Stimulated activated CD8-positive, alpha-beta memory T cell treated with anti-CD3 and anti-CD28 coated beads, Interleukin-4, amount 100 ng/mL, for 24 hours (primary cell): ENCODE measurements at regions not wholly inside any gene's neighbourhood (a gene's known extent, or its start where the extent isn't known, plus 50 kb on each side); places are given as distances from the start of the nearest gene placed in this dataset.
"Not testable (repeated sequence)": the region's sequence is repeated elsewhere in the genome, so short reads cannot be mapped to it uniquely, and the experiment has no call there.

Experiments
- DNase-seq: peaks from one replicate; pipeline ENCODE4 v3.0.0-alpha.2; 2020; ENCODE audit warnings: low read depth

DNA sequence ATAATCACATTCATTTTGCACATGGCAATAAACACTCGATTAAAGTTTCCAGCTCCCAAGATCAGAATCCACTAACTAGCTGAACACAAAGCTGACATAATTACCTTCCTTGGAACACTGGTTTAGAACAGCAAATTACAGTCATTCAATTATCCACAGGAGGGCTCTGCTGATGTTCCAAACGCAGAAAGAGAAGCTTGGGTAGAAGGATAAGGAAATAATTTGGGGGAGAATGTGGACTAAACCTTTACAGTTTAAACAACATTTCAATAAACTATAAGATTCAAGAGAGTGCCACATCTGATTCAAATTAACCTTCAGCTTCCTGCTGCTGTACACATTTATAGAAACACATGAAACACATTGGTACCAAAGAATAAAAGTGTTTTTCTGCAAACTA lies 67.8 kb upstream of the ARL4C start:
- no peak for DNase-seq

DNA sequence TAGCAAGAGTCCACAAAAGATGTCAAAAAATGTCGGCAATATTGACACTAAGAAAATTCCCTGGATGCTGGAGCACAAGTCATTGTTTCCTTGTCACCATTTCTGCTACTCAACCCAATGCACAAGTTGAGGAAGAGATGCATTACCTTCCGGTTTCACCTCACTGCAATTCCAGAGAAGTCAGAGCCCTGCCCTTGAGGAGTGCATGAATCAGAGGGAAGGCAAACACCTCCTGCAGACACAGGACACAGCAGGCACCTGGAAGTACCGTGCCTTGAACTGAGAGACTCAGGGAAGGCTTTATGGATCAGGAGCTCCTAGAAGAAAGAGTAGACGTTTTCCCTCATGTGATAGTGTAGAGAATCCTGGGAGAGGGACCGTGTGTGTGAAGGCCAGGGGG lies 62.7 kb upstream of the ARL4C start:
- no peak for DNase-seq

DNA sequence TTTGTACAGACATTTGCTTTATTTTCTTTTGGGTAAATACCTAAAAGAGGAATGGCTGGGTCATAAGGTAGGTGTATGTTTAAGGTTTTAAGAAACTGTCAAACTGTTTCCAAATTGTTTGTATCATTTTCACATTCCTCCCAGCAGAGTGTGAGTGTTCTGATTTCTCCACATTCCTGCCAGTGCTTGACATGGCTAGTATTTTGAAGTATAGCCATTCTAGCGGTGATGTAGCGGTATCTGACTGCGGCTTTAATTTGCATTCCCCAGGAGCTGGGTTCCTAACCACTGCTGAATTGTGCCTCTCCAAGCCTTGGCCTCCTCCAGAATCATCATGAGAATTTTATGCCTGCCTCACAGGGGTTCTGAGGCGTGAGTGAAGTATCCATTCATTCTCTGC lies 61.8 kb upstream of the ARL4C start:
- DNase-seq: no peak

DNA sequence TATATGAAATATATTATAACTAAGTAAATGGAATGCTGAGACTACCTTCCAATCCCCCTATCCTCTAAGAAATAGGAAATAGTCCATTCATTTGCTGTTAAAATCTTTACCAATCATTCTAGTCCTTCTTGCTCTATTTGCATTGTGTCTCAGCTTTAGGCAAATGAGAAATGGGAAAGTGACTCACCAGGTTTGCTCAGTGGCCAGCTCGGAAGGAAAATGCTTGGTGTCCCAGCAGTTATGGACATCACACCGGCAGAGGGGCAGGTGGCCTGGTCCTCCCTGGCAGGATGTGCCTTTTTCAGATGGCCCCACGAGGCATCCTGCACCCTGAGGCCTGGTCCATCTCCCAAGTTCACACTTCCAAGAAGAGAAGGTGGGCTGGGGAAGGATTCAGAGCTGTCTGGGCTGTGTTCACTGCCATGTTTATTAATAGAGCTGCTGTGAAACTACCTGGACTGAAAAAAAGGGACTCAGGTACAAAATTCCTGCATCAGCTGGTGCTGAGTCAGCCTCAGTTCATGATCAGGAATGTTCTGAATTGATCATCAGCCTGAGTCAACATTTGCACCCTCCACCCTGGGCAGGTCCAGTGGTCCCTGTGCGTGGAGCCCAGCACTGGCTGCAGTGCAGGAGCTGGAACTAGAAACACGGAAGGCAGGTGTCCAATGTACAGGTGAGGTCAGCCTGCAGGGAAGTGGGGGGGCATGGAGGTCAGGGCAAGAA lies 60.1 kb upstream of the ARL4C start:
- DNase-seq: no peak

DNA sequence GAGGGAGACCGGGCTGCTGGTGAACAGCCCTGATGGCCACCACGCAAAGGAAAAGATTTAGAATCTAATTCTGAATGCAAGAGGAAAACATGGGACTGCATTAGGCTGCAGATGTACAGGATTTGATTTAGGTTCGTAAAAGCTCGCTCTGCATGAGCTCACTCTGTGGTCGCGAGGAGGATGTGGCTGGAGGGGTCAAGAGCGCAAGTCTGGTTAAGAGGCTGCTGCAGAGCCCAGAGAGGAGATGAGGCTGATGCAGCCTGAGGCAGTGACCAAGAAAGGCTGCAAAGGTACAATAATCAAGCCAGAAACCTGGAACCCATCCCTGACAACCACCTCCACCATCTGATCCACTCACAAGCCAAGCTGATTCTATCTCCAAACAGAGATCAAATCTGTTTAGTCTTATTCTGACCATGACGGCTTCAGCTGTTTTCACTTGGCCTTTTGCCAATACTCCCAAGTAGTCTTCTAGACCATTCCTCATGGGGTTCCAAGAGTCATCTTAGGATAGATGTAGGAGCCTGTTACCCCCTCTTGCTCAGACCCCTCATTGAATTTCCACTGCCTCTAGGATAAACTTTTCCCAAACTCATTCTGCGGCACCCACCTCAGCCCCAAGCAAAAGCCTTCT lies 58.9 kb upstream of the ARL4C start:
- no peak for DNase-seq

DNA sequence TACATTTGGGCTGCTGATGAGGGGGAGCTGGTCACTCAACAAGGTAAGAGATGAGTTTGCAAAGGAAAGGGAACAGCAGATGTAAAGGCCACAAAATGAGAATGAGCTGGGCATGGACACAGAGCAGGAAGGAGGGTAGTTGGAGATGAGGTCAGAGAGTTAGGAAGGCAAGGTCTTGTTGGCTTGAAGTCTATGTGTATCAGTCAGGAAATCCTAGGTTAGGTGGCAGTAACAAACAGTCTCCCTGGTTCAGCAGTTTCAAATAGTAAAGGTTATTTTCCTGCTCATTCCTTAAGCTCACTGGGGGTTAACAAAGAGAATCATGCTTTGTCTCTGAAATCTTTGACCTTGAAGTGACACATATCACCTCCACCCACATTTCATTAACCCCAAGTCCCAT lies 58.3 kb upstream of the ARL4C start:
- no peak for DNase-seq

DNA sequence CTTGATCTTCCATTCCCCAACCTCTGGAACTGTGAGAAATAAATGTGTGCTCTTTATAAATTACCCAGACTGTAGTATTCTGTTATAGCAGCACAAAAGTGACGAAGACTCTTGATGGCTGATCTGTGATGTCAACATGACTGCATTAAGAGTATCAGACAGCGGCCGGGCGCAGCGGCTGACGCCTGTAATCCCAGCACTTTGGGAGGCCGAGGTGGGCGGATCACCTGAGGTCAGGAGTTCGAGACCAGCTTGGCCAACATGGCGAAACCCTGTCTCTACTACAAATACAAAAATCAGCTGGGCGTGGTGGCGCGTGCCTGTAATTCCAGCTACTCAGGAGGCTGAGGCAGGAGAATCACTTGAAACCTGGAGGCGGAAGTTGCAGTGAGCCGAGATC lies 56.3 kb upstream of the ARL4C start:
- DNase-seq: not testable (repeated sequence)

DNA sequence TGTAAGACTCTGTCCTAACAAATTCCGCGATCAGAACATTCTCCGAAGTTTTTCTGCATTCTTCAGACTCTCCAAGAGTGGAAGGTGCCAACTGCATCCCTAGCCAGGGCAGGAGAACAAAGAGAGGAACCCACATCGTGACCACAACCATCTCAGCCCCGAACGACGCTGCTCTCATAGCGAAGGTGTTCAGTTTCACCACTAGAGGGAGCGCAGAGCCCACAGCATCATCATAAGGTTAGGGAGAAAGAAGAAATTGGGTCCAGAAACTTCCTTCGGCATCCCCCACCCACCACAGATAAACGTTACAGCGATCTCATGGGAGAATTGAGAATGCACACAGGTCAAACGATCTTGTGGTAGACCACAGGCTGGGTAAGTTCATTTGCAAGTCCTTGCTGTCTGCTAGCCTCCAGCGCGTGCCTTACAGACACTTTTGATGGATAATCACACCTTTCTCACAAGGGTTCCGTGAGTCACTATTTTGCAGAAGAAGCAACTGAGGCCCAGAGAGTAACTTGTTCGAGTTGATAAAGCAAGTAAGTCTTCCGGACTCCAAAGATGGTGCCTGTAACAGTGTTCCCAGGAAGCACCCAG lies 53.7 kb upstream of the ARL4C start:
- peak; percentile 20 for DNase-seq

DNA sequence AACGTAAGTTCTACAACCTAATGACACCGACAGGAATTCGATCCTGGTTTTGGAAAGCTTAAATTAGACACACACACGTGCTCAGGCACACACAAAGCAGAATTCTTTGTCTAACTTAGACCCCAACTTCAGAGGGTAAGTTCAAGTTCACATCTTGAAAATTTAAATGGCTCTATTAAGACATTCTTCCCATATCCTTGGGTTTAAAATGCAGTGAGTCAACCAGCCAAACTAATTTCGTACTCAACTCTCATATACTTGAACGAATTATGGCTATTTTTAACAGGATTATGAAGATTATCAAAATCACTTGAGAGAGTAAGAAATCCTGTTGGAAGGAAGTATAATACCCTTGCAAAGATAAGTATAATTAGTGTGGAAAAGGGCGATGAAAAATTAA lies 53.2 kb upstream of the ARL4C start:
- DNase-seq: no peak

DNA sequence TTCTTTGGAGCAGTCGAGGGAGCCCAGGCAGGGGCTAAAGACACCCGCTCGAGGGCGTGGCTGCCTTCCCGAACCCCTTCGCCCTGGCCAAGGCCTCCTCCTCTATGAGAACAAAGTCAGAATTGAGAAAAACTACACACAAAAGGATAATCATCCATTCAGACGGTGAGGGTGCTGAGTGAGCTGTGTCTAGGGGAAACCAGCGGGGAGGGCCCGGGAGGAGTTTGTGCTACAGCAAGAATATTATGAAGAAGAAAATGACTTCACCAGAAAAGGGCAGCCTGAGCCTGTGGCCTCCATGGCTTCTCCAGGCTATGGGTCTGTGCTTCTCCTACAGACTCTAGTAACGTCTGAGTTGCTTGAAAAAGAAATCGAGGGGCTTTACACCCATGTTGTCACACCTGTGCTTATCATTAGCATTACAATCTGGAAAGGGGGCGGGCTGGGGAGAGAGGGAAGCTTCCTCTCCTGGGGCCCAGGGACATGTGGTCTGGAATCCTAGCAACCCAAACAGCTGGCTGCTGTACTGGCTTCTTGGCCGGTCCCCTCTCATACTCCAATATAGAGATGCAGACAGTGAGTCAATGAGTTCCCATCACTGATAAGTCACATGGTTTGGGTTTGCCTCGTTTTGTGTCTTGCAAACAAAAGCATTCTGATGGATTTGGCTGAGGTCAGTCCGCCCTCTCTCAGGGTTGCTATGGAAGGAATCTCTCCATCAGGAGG lies 52.0 kb upstream of the ARL4C start:
- DNase-seq: no peak

DNA sequence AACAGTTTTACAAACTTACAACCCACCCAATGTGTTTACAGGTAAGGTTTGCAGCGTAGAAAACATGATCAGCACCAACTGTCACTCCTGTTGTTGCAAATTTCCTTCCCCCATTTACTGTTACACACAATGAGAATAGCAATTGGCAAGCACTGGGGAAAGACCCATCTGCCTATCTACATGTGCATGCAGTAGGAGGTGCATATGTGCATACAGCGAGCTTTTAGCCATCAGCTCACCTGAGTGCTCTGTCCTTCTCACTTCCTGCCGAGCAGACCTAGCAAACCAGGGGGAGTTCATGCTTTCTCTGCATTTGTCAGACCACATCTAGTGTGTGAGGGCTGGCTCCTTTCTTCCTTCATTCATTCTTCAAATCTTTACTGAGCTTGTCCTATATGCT lies 49.9 kb upstream of the ARL4C start:
- no peak for DNase-seq
